HG02763 (cell line): ENCODE measurements at regions not wholly inside any gene's neighbourhood (a gene's known extent, or its start where the extent isn't known, plus 50 kb on each side); places are given as distances from the start of the nearest gene placed in this dataset.
A peak's percentile ranks its signal among the peaks of the same experiment; 100 is the strongest.
"Not testable (repeated sequence)": the region's sequence is repeated elsewhere in the genome, so short reads cannot be mapped to it uniquely, and the experiment has no call there.

Source experiments
- ATAC-seq: cut with Tn5 transposase; IDR thresholded peaks from one replicate; pipeline ENCODE4 v1.9.1; 2021; ENCODE audit warnings: mild to moderate bottlenecking, moderate library complexity; ENCODE audit not compliant: unreplicated experiment

DNA sequence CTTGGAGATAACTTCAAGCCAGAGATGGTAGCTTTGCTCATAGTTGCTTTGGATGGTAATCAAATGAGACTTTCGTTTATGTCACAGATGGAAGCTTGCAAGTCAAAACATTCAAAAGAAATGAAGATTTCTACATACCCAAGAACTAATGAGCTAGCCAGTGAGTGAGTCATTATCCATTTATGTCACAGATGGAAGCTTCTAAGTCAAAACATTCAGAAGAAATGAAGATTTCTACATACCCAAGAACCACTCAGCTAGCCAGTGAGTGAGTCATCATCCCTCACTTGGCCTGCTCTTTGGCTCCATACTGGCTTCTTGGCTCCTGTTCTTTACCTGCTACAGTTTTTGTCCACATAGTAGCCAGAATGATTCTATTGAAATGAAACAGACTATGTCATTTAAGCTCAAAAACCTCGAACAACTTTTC is 559.8 kb upstream of the CBLB start:
- no peak for ATAC-seq

DNA sequence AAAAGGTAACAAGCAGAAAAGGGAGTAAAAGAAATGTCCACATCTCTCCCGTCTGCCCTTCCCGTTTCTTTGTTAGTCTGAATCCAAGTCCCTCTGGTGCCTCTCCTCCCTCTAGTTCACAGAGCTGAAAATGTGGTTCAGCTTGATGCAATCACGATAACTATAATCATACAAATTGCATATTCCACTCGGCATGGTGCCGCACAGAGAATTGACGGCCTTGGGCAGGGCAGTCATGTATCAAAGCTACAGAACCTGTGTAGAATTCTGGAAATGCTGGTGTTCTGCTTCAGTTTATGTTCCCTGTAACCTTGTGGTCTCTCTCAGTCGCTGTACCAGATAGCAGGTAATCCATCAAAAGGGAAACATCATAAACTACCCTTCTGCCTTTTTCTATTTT is 562.9 kb upstream of the CBLB start:
- no peak for ATAC-seq

DNA sequence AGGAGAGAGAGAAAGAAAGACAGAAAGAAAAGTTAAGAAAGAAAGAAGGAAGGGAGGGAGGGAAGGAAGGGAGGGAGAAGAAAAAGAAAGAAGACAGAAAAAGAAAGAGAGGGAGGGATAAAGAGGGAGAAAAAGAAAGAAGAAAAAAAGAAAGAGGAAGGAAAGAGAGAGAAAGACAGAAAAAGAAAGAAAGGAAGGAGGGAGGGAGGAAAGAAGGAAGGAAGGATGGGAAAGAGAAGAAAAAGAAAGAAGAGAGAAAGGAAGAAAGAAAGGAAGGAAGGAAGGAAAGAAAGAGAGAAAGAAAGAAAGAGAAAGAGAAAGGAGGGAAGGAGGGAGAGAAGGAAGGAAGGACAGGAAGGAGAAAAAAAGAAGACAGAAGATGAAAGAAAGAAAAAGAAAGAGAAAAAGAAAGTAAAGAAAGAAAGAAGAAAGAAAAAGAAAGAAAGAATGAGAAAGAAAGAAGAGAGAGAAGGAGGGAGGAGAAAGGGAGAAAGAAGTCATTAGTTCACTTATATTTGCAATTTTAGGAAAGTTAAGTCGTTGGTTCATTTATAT is 567.2 kb upstream of the CBLB start:
- no peak for ATAC-seq

DNA sequence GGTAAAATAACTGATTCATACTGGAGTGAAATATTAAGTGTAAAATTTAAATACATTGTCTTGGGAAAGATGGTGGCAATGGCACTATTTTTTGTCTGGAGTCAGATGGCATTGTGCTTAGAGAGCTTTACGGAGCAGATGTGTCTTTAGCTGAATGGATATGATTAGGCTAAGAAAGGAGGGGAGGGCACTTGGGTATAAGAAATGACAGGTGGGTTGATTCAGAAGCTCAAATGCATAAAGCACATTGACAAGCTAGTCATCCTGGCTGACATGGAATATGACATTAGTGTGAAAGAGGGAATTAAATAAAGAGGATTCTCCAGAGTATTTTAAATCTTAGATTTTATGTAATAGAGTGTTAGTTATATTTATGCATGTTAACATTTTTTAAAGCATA is 570.1 kb upstream of the CBLB start:
- no peak for ATAC-seq

DNA sequence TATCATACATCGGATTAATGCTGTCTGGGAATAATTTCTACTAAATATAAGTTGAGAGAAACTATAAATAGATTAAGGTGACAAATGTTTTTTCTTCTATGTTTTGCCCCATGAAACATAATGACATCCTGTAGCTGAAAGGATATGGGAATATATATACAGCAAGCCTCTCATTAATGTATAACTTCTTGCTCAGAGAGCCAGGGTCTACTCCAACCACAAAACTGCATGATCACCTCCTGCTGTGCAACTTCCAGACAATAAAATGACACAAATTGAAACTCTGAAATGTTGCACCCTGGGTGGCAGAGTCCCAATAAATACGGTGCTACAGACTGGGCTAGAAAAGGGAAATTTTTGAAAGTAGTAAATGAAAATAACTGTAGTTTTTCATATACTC is 571.9 kb upstream of the CBLB start:
- no peak for ATAC-seq

DNA sequence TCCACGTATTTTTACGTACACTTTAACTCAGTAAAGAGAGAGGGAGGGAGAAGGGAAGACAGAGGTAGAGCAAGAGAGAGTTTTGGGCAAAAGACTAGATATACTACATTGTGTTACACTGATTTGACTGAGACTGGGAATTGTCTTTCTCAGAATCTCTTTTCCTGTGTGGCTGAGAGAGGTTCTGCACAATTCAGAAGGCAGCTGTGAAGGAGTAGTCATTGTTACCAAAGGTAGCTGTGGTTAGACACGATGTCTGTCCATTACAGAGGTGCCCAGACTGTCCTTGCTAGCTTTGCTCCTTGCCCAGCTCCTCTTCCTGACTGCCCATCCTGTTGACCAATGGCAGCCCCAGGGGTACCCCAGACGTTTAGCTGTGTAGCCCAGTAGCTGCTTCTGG is 577.5 kb upstream of the CBLB start:
- no peak for ATAC-seq

DNA sequence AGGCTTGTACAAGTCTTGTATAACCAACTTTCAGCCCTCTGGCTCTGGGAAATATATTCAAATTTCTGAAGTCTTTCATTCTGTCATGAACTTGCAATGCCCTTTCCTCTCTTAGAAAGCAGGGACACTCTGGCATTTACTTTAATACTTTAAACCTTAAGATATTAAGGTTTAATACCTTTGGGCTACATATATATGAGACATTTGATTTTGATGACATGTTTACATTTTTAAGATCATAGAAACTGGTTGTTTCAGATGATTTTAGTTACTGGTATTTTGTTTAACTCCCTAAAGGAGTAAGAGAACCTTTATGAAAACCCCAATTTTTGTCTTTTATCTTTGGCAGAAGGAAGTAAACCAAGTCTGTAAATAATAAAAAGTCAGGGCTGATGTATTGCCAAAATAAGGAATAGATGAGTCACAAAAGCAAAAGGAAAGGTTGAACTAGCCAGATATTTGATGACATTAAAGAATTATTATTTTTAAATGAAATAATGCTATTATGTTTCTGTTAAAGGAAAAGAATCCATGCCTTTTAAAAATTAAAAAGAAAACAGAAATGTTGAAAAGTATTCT is 579.0 kb upstream of the CBLB start:
- ATAC-seq = no peak

DNA sequence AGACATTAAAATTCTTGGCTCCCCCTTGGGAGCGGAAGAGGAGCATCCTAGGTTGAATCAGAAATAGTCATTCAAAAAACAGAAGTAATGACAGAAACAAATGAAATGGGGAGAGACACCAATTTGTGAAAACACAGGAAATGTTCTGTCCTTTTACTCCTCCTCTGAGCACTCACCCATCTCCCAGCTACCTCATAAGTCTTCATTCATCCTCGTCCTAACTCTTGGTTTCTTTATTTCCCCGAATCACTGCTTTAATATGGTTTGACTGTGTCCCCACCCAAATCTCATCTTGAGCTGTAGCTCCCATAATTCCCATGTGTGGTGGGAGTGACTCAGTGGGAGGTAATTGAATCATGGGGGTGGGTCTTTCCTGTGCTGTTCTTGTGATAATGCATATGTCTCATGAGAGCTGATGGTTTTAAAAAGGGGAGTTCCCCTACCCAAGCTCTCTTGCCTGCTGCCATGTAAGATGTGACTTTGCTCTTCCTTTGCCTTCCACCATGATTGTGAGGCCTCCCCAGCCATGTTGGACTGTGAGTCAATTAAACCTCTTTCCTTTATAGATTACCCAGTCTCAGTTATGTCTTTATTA is 579.7 kb upstream of the CBLB start:
- ATAC-seq = not testable (repeated sequence)

DNA sequence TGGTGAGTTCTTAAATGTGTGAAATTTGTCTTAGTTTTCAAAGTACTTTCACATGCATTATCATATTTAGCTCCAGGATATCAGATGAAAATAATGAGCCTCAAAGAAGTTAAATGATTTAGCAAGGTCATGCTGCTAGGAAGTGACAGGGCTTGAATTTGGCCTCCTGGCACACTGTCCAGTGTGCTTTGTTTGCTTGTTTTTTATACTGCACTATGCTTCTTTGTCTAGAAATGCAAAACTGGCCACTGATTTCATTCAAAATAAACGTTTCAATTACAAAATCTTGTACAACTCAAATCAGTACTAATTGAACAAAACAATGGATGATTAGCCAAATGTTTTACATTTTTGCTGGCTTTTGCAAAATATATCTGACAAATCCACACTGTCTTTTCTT is 583.3 kb upstream of the CBLB start:
- ATAC-seq = no peak

DNA sequence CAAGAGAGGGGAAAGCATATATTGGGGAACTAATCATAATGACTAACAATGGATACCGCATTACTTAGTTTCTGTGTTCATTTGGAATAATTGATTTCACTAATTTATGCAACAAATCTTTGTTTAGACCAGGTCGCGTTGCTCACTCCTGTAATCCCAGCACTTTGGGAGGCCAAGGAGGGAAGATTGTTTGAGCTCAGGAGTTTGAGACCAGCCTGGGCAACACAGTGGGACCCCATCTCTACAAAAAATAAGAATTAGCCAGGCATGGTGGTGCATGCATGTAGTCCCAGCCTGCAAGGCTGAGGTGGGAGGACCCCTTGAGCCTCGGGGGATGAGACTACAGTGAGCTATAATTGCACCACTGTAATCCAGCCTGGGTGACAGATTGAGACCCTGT is 585.7 kb upstream of the CBLB start:
- ATAC-seq = no peak

DNA sequence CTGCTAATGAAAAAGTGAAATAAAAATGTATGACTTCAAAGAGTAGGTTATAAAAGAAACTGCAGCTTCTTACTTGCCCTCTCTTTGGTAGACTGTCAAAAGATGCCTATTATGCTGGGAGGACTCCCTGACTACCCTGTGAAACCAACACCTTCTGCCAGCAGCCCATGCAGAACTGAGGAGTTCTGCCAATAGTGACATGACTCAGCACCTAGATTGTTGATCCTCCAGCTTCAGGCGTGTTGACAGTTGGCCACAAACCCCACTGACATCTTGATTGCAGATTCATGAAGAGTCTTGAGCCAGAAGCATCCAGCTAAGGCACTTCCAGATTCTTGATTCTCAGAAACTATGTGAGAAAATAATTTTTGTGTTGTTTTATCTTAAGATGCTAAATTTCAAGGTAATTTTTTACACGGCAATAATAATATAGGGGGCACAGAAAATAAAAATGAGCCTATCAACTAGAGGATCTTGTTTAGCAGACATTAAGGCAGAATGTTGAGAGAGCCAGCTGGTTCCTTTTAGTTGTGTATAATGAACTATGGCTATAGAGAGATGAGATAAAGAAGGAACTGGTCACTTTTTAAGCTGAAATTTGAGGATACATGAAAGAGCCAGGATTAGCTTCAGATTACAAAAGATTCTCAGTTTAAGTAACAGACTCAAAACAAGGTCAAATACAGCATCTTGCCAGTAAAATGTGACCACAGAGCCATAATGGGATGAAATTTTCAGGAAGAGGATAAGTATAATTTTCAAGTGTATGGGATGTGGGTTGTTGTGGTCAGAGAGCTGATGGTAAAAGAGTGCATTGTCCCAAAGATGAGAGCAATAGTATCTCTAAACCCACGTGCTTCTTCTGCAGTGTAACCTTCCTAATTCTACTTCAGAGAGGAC is 588.7 kb upstream of the CBLB start:
- peak; percentile 89 for ATAC-seq

DNA sequence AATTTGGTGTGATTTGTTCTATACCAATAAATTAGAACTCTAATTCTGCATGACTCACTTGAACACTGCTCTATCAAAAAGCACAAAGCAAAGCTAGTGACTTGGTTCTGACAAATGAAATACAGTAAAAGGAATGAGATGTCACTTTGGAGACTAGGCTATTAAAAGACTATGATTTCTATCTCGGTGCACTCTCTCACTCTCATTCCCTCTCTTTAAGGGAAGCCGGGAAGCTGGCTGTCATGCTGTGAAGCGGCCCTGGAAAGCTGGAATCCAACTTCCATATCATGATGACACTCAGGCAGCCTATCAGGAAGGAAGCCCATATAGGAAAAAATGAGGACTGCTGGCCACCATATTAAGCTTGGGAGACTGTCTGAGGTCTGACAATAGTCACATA is 590.1 kb upstream of the CBLB start:
- no peak for ATAC-seq

DNA sequence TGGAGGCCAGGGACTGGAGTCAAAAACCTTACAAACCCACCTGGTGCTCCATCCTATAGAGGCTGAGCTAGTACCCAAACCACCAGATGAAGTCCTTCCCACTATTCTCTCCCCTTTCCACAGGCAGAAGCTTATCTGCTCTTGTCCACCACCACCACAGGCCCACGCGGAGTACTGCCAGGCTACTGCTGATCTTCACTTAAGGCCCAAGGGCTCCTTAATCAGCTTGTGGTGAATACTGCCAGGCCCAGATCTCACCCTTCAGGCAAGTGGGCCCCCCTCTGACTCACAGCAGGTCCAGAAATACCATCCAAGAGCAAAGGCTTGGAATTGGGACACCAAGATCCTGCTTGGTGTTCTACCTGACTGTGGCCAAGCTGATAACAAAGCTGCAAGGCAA is 598.1 kb upstream of the CBLB start:
- ATAC-seq = no peak

DNA sequence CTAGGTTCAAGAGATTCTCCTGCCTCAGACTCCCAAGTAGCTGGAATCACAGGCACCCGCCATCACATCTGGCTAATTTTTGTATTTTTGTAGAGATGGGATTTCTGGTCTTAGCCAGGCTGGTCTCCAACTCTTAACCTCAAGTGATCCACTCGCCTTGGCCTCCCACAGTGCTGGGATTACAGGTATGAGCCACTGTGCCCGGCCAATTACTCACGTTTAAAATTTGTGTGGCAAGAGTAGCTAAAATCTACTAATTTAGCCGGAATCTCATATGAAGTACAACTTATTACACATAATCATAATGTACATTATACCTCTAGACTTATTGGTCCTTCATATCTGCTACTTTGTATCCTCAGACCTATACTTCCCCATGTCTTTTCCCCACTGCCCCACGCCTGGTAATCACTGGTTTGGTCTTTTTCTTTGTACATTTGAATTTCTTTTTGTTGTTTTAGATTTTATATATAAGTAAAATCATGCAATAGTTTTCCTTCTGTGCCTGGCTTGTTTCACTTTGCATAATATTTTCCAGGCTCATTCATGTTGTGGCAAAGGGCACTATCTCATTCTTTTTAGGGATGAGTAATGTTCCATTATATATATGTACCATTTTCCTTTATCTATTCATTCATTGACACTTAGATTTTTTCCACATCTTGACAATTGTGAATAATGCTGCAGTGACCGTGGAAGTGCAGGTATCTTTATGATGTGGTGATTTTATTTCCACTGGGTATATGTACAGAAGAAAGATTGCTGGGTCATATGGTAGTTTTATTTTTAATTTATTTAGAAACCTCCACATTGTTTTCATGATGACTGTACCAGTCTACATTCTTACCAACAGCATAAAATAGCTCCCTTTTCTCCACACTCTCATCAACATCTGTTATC is 605.0 kb upstream of the CBLB start:
- no peak for ATAC-seq

DNA sequence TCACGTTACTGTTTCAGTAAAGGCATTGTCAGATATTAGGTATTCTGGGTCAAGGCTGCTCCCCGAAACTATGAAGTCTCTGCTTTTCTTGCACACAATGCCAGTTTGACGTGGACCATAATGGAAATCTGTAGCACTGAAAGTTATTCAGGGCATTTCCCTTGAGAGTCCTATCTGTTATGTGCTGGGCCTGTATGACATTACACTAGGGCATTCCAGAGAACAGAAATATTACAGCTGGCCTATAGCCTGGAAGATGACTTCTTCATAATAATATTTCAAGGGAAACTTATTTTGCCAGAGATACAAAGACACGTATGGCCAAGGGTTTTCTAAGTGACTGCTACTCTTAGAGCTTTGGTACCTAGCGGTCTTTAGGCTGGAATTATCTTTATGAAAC is 613.6 kb upstream of the CBLB start:
- ATAC-seq = no peak

DNA sequence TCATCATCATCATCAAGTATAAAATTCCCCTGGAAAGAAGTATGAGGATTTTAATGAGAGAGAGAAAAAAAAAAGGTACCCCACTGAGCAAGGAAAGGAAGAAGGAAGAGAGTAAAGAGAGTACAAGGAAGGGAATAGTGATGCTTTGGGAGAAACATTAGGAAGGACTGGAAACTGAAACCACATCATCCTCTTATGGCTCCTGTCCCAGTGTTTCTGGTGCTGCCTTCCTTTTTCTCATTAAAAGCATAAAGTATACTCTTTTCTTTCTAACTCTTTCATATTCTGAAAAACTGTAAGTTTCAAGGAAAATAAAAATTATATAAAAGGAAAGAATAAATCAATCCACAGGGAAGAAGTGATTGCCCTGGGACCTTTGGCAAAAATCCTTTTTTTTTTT is 616.4 kb upstream of the CBLB start:
- ATAC-seq = no peak

DNA sequence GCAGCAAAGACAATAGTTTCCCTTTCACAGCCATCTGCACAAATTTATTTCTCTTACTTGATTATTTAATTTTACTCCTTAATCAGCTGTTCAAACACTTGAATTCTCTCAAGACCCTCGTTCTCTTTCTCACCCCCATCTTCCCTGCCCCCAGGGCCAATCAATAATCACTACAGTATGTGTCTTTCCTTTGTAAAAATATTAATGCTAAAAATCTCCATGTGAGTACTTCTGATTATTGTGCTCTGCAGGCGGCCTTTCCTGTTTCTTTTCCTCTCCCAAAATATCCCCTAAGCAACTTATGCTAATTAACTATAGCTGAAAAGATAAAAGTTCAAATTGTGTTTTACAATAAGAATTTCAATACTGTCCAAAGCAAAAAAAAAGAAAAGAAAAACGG is 617.0 kb upstream of the CBLB start:
- no peak for ATAC-seq

DNA sequence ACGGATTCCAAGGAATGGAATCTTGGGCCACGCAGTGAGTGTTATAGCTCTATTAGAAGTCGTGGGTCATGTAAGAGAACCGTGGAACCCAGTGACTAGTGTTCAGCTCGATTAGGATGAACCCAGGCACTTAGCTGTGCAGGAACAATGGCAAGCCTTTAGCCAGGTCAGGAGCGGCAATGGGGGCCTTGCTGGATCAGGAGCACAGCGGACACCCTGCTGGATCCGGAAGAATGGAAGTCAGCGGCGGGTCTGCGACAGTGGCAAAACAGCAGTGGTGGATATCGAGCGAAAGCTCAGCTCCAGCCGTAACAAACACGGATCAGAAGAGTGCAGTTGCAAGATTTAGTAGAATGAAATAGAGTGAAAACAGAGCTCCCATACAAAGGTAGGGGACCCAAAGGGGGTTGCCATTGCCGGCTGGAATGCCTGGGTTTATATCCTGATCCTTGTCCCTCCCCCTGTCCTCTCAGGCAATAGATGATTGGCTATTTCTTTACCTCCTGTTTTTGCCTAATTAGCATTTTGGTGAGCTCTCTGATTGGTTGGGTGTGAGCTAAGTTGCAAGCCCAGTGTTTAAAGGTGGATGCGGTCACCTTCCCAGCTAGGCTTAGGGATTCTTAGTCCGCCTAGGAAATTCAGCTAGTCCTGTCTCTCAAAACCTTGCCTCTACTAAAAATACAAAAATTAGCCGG is 618.3 kb upstream of the CBLB start:
- ATAC-seq = not testable (repeated sequence)

DNA sequence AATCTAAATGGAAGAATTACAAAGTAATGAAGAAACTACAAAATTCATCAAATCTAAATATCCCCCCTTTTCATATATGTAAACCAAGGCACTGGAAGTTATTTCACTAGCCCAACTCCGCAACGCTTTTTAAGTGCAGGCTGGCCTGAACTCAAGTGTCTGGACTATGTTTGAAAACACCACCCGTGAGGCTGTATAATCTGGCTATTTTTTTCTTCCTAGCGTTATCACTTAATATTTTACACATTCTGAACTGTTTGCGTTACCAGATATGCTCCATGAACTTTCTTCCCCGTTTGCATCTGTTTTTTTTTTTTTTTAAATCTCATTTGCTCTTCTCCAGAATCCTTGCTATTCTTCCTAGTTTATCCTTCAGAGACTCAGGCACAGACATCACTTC is 619.5 kb upstream of the CBLB start:
- ATAC-seq = no peak

DNA sequence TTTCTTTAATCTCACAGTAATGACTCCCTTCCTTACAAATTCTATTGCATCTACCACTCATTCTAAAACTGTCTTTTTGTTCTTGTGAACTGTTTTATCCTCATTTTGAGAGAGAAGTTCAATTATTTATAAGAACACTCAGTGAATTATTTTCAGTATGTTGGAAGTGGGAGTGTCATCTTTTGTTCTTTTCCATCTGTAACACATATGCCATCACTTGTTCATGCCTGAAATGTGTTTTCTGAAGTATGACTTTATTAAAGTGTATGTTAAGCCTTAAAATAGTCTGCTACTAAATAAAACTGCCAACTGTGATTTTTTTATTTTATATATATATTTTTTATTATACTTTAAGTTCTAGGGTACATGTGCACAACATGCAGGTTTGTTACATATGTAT is 623.0 kb upstream of the CBLB start:
- no peak for ATAC-seq
